Upper lobe of left lung (tissue), 4 donors: ENCODE measurements at regions not wholly inside any gene's neighbourhood (a gene's known extent, or its start where the extent isn't known, plus 50 kb on each side); places are given as distances from the start of the nearest gene placed in this dataset.

Experiments
- CTCF ChIP-seq, 6 experiments: fragments of 450-650 bp in 4 of 6; fragments of 200-600 bp in 2 of 6; sonication (generic) in 2 of 6; IDR thresholded peaks; one replicate each; pipeline ENCODE4 v1.5.1; 2016 to 2019; ENCODE audit warnings: antibody characterized with exemption in 6 of 6
- POLR2A ChIP-seq, 4 donors: fragments of 450-650 bp; IDR thresholded peaks; one replicate each; pipeline ENCODE4 v1.5.1; 2016 to 2017; ENCODE audit warnings: antibody characterized with exemption in 4 of 4, mild to moderate bottlenecking in 2 of 4
- POLR2AphosphoS5 ChIP-seq, 2 donors: sonication (generic); formaldehyde crosslinking; IDR thresholded peaks; one replicate each; pipeline ENCODE4 v1.5.1; 2017; ENCODE audit warnings: antibody characterized with exemption in 2 of 2

- TF ChIP-seq POLR2AphosphoS5 (IDR thresholded peaks at IDR 0.05), result no peak
- TF ChIP-seq CTCF (IDR thresholded peaks at IDR 0.05), result no peak
- TF ChIP-seq POLR2A (IDR thresholded peaks at IDR 0.05), result no peak
Measured at GRCh38 chr5:118619823-118620222, 368.5 kb downstream of the DTWD2 start.
